GM06990 (cell line): ENCODE measurements at regions not wholly inside any gene's neighbourhood (a gene's known extent, or its start where the extent isn't known, plus 50 kb on each side); places are given as distances from the start of the nearest gene placed in this dataset.
"Not testable (repeated sequence)": the region's sequence is repeated elsewhere in the genome, so short reads cannot be mapped to it uniquely, and the experiment has no call there.

Experiments
- DNase-seq: peaks from one replicate; pipeline ENCODE4 v3.0.0-alpha.2; 2011; ENCODE audit not compliant: insufficient read length; ENCODE audit errors: extremely low read depth
- H3K27me3 ChIP-seq: replicated peaks from 2 replicates; pipeline ENCODE4 v1.6.0; 2011; ENCODE audit warnings: low read length; ENCODE audit not compliant: control insufficient read depth, insufficient read depth
- H3K36me3 ChIP-seq: 2 replicates; pipeline ENCODE4 v1.5.1; 2011; ENCODE audit warnings: low read length; ENCODE audit not compliant: control insufficient read depth, insufficient read depth
- H3K4me3 ChIP-seq: replicated peaks from 2 replicates; pipeline ENCODE4 v1.5.1; 2011; ENCODE audit warnings: low read depth, mild to moderate bottlenecking, control low read depth, low read length
- TF ChIP-seq, protein P1 (sequence below): IDR thresholded peaks from 2 replicates; pipeline ENCODE4 v1.5.1; 2011; ENCODE audit warnings: low read length, control low read depth, mild to moderate bottlenecking, inconsistent platforms; ENCODE audit not compliant: insufficient read depth, poor library complexity, severe bottlenecking

- TF ChIP-seq, protein P1, sequence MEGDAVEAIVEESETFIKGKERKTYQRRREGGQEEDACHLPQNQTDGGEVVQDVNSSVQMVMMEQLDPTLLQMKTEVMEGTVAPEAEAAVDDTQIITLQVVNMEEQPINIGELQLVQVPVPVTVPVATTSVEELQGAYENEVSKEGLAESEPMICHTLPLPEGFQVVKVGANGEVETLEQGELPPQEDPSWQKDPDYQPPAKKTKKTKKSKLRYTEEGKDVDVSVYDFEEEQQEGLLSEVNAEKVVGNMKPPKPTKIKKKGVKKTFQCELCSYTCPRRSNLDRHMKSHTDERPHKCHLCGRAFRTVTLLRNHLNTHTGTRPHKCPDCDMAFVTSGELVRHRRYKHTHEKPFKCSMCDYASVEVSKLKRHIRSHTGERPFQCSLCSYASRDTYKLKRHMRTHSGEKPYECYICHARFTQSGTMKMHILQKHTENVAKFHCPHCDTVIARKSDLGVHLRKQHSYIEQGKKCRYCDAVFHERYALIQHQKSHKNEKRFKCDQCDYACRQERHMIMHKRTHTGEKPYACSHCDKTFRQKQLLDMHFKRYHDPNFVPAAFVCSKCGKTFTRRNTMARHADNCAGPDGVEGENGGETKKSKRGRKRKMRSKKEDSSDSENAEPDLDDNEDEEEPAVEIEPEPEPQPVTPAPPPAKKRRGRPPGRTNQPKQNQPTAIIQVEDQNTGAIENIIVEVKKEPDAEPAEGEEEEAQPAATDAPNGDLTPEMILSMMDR = no peak
Measured at GRCh38 chr20:1748777-1749176, 91.2 kb upstream of the SIRPG start.

DNA sequence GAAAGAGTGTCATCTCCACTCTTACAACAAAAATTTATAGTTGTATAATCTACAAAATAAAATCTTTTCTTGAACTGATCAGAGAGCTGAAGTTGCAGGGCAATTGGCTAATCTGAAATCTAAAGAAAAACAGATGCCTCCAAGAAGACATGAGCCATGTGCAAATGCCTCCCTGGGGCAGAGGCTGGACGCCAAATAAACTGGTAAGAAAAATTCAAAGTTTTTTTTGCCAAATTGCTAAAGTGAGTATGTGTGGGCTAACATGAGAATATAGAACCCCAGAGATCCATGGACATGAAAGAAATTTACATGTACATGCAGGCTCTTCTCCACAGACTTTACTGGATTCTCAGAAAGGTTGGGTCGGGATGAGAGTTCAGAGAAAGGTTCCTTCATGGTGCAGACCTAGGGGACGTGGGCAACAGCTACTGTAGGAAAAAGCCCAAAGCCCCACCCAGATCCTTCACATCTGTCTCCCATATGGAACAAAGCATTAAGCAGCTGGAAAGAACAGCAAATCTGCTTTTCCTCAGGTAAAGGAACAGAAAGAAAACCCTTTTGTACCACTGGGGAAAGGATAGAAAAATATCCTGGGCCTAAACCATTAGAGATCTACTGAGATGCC is 90.5 kb upstream of the SIRPG start:
- Histone ChIP-seq H3K36me3 (no peaks in the 10 kb centered on the region), H3K4me3 (no peak overlapping the region), H3K27me3 (no peaks in the 10 kb centered on the region)
- DNase-seq = no peak
- TF ChIP-seq, protein P1 = no peak

More at GRCh38 chr20:1748777-1749176, 91.2 kb upstream of the SIRPG start:
- no peaks in the 10 kb centered on the region for H3K27me3 ChIP-seq
- no peak for DNase-seq
- H3K4me3 ChIP-seq = no peak overlapping the region
- H3K36me3 ChIP-seq = no peaks in the 10 kb centered on the region

DNA sequence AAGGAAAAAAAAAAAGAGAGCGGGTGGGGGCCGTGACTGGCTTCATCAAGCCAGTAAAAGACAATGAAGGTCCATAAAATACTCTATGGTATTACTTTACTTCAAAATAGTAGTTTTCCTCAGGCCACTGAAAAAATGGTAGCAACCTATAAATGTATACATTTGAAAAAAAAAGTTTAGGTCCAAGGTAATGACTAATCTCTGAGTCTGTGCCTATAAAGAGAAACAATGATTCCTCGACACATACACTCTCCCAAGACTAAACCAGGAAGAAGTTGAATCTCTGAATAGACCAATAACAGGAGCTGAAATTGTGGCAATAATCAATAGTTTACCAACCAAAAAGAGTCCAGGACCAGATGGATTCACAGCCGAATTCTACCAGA is 84.5 kb upstream of the SIRPG start:
- not testable (repeated sequence) for DNase-seq, H3K27me3 ChIP-seq, H3K4me3 ChIP-seq, H3K36me3 ChIP-seq

- H3K36me3 ChIP-seq = no peaks in the 10 kb centered on the region
- H3K27me3 ChIP-seq = no peaks in the 10 kb centered on the region; the same call in 1 of the 2 replicates
- H3K4me3 ChIP-seq = no peak overlapping the region
- TF ChIP-seq, protein P1 = no peak
- DNase-seq = no peak
Measured at GRCh38 chr20:1741309-1742048, 83.9 kb upstream of the SIRPG start.

- no peak for DNase-seq
- H3K27me3 ChIP-seq = no peaks in the 10 kb centered on the region; the same call in 1 of the 2 replicates
- H3K4me3 ChIP-seq = no peak overlapping the region
- H3K36me3 ChIP-seq = no peaks in the 10 kb centered on the region
- TF ChIP-seq, protein P1 = no peak
Measured at GRCh38 chr20:1737134-1737533, 79.6 kb upstream of the SIRPG start.

GRCh38 chr20:1735417-1736089 is 78.0 kb upstream of the SIRPG start:
- DNase-seq = no peak
- Histone ChIP-seq H3K36me3 (no peaks in the 10 kb centered on the region), H3K27me3 (no peaks in the 10 kb centered on the region; the same call in 1 of the 2 replicates), H3K4me3 (no peak overlapping the region)
- TF ChIP-seq, protein P1 = no peak
